HepG2 (cell line): ENCODE measurements at regions not wholly inside any gene's neighbourhood (a gene's known extent, or its start where the extent isn't known, plus 50 kb on each side); places are given as distances from the start of the nearest gene placed in this dataset.

ENCODE experiments used
- BRCA1 ChIP-seq: sonication (generic); formaldehyde crosslinking; IDR thresholded peaks from 2 replicates; pipeline ENCODE4 v1.4.0; 2020; ENCODE audit warnings: missing genetic modification reagents
- CTCF ChIP-seq: sonication (generic); formaldehyde crosslinking; IDR thresholded peaks from 2 replicates; pipeline ENCODE4 v1.5.0; 2020; ENCODE audit warnings: mild to moderate bottlenecking, missing genetic modification reagents, moderate library complexity
- EED ChIP-seq: sonication (generic); formaldehyde crosslinking; IDR thresholded peaks from 2 replicates; pipeline ENCODE4 v1.5.0; 2020; ENCODE audit warnings: mild to moderate bottlenecking, missing genetic modification reagents
- HES4 ChIP-seq: sonication (generic); formaldehyde crosslinking; IDR thresholded peaks from 2 replicates; pipeline ENCODE4 v1.9.0; 2021; ENCODE audit warnings: mild to moderate bottlenecking, missing genetic modification reagents, borderline replicate concordance
- KDM6A ChIP-seq: IDR thresholded peaks from 2 replicates; pipeline ENCODE4 v1.6.1; 2016; ENCODE audit warnings: low read depth
- NFIB ChIP-seq: sonication (generic); formaldehyde crosslinking; IDR thresholded peaks from 2 replicates; pipeline ENCODE4 v1.9.0; 2021; ENCODE audit warnings: missing genetic modification reagents, mild to moderate bottlenecking, borderline replicate concordance
- PHF21A ChIP-seq: sonication (generic); formaldehyde crosslinking; IDR thresholded peaks from 2 replicates; pipeline ENCODE4 v1.5.0; 2020; ENCODE audit warnings: mild to moderate bottlenecking, missing genetic modification reagents
- PITX1 ChIP-seq: sonication (generic); formaldehyde crosslinking; IDR thresholded peaks from 2 replicates; pipeline ENCODE4 v1.5.1; 2020; ENCODE audit warnings: mild to moderate bottlenecking, missing genetic modification reagents
- SMAD1 ChIP-seq: sonication (generic); formaldehyde crosslinking; IDR thresholded peaks from 2 replicates; pipeline ENCODE4 v1.4.0; 2020; ENCODE audit warnings: missing genetic modification reagents, low read depth, mild to moderate bottlenecking, borderline replicate concordance
- SMARCC2 ChIP-seq: fragments of 450-650 bp; IDR thresholded peaks from 2 replicates; pipeline ENCODE4 v1.6.1; 2017; ENCODE audit warnings: antibody characterized with exemption, mild to moderate bottlenecking
- SP1 ChIP-seq, 2 experiments: fragments of 450-650 bp in 1 of 2; sonication (generic) in 1 of 2; formaldehyde crosslinking in 1 of 2; IDR thresholded peaks; 2 replicates each; pipeline versions ENCODE4 v1.4.0 to v1.6.1; 2016 to 2020; ENCODE audit warnings: missing genetic modification reagents in 1 of 2
- TCF7 ChIP-seq: sonication (generic); IDR thresholded peaks from 2 replicates; pipeline ENCODE4 v1.6.1; 2016; ENCODE audit warnings: antibody characterized with exemption, low read depth
- ZKSCAN5 ChIP-seq: sonication (generic); formaldehyde crosslinking; IDR thresholded peaks from 2 replicates; pipeline ENCODE4 v1.5.1; 2020; ENCODE audit warnings: mild to moderate bottlenecking, missing genetic modification reagents
- ZNF230 ChIP-seq: sonication (generic); formaldehyde crosslinking; IDR thresholded peaks from 2 replicates; pipeline ENCODE4 v1.4.0; 2020; ENCODE audit warnings: mild to moderate bottlenecking, missing genetic modification reagents
- ZNF383 ChIP-seq: sonication (generic); formaldehyde crosslinking; IDR thresholded peaks from 2 replicates; pipeline ENCODE4 v1.4.0; 2020; ENCODE audit warnings: missing genetic modification reagents, mild to moderate bottlenecking, borderline replicate concordance
- ZNF670 ChIP-seq: sonication (generic); formaldehyde crosslinking; IDR thresholded peaks from 2 replicates; pipeline ENCODE4 v1.8.0; 2022; ENCODE audit warnings: mild to moderate bottlenecking, missing genetic modification reagents, borderline replicate concordance
- ZNF672 ChIP-seq: sonication (generic); formaldehyde crosslinking; IDR thresholded peaks from 2 replicates; pipeline ENCODE4 v1.8.1; 2022; ENCODE audit warnings: missing genetic modification reagents
- ZNF740 ChIP-seq: sonication (generic); formaldehyde crosslinking; IDR thresholded peaks from 2 replicates; pipeline ENCODE4 v1.4.0; 2020; ENCODE audit warnings: missing genetic modification reagents
- ZSCAN12 ChIP-seq: sonication (generic); formaldehyde crosslinking; IDR thresholded peaks from 2 replicates; pipeline ENCODE4 v1.9.0; 2021; ENCODE audit warnings: mild to moderate bottlenecking, missing genetic modification reagents
- ZXDC ChIP-seq: sonication (generic); formaldehyde crosslinking; IDR thresholded peaks from 2 replicates; pipeline ENCODE4 v1.5.0; 2020; ENCODE audit warnings: mild to moderate bottlenecking, missing genetic modification reagents
- TF ChIP-seq, protein P1 (sequence below): sonication (generic); formaldehyde crosslinking; conservative IDR thresholded peaks from 2 replicates; pipeline ENCODE4 v1.4.0; 2020; ENCODE audit warnings: missing genetic modification reagents
- TF ChIP-seq, protein P2 (sequence below): sonication (generic); formaldehyde crosslinking; IDR thresholded peaks from 2 replicates; pipeline ENCODE4 v1.8.1; 2023; ENCODE audit warnings: mild to moderate bottlenecking, missing genetic modification reagents, borderline replicate concordance

DNA sequence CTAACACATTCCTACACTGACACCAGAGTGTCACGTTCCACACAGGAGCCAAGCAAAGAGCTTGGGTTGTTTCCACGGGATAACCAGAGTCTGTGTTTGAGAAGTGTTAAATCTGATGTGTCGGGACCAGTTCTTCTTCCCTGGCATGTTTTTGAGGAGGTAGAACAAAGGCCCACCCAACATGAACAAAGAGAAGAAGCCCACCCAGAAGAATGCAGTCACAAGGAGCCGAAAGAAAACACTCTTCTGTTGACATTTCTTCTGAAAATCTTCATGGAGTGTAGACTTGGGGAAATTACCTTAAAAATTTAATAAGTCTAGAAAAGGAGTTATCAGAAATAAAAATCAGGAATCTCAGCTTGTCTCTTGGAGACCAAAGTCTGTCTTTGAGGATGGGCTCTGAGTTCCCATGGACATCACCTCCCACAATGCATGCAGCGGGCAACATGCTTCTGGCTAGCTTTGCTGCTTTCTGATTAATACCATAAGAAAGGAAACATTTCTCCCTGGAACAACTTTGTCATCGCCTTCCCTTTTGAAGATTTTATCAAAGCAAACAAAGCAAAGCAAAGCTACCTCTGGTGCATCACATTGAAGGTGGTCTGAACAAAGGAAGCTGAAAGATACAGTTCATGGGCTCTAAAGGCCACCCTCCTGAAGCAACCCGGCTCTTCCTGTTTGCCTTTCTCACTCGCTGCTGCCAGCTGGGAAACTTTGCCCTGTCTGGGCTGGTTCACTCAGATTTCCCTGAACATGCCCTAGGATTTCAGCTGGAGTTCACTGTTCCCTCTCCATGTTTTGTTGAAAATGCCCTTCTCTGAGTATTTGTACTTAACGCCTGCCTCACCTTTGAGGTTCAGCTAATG, 448.1 kb downstream of the KIF16B start (continued):
- TF ChIP-seq, protein P1, sequence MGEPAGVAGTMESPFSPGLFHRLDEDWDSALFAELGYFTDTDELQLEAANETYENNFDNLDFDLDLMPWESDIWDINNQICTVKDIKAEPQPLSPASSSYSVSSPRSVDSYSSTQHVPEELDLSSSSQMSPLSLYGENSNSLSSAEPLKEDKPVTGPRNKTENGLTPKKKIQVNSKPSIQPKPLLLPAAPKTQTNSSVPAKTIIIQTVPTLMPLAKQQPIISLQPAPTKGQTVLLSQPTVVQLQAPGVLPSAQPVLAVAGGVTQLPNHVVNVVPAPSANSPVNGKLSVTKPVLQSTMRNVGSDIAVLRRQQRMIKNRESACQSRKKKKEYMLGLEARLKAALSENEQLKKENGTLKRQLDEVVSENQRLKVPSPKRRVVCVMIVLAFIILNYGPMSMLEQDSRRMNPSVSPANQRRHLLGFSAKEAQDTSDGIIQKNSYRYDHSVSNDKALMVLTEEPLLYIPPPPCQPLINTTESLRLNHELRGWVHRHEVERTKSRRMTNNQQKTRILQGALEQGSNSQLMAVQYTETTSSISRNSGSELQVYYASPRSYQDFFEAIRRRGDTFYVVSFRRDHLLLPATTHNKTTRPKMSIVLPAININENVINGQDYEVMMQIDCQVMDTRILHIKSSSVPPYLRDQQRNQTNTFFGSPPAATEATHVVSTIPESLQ (CRISPR knock-in tag), result no peak
- no peak for TF ChIP-seq ZNF740 (CRISPR knock-in tag)
- TF ChIP-seq SMAD1, result no peak
- no peak for TF ChIP-seq ZSCAN12 (CRISPR knock-in tag)
- no peak for TF ChIP-seq ZNF383 (CRISPR knock-in tag)
- no peak for TF ChIP-seq ZNF672 (CRISPR knock-in tag)
- TF ChIP-seq CTCF (CRISPR knock-in tag), result no peak
- no peak for TF ChIP-seq HES4
- no peak for TF ChIP-seq BRCA1 (CRISPR knock-in tag)
- no peak for TF ChIP-seq ZKSCAN5 (CRISPR knock-in tag)
- TF ChIP-seq TCF7, result peak; percentile 82
- no peak for TF ChIP-seq ZXDC (CRISPR knock-in tag)
- no peak for TF ChIP-seq ZNF670 (CRISPR knock-in tag)
- TF ChIP-seq PITX1, result no peak
- no peak for TF ChIP-seq EED (CRISPR knock-in tag)
- no peak for TF ChIP-seq SP1 (IDR thresholded peaks at IDR 0.05)
- no peak for TF ChIP-seq SP1 (CRISPR knock-in tag; IDR thresholded peaks at IDR 0.05)
- no peak for TF ChIP-seq NFIB (CRISPR knock-in tag)
- TF ChIP-seq, protein P2, sequence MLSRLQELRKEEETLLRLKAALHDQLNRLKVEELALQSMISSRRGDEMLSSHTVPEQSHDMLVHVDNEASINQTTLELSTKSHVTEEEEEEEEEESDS (CRISPR knock-in tag), result no peak
- TF ChIP-seq PHF21A (CRISPR knock-in tag), result peak; percentile 60
- no peak for TF ChIP-seq ZNF230 (CRISPR knock-in tag)
- peak; percentile 79 for TF ChIP-seq KDM6A
- no peak for TF ChIP-seq SMARCC2
